Neural cell (in vitro differentiated cells): ENCODE measurements at regions not wholly inside any gene's neighbourhood (a gene's known extent, or its start where the extent isn't known, plus 50 kb on each side); places are given as distances from the start of the nearest gene placed in this dataset.

ENCODE experiments used
- H2AFZ ChIP-seq: fragments of 200-600, 300-800 bp; sonication (generic), shearing (Covaris generic); 2 replicates; pipeline ENCODE4 v1.6.0; 2014; ENCODE audit warnings: low read depth, mild to moderate bottlenecking, antibody characterized with exemption, low read length, moderate library complexity
- H3F3A ChIP-seq: fragments of 200-600 bp; shearing (Covaris generic); 2 replicates; pipeline ENCODE4 v1.6.1; 2016; ENCODE audit warnings: mild to moderate bottlenecking, moderate library complexity, mixed read lengths, antibody characterized with exemption, low read length; ENCODE audit not compliant: insufficient read depth, poor library complexity, severe bottlenecking
- H3K27ac ChIP-seq: fragments of 200-600, 300-800 bp; sonication (generic), shearing (Covaris generic); 2 replicates; pipeline ENCODE4 v1.5.1; 2014; ENCODE audit warnings: mild to moderate bottlenecking, low read length, moderate library complexity
- H3K27me3 ChIP-seq: fragments of 300-800, 200-600 bp; sonication (generic), shearing (Covaris generic); 2 replicates; pipeline ENCODE4 v1.6.0; 2014; ENCODE audit warnings: mild to moderate bottlenecking, low read depth, low read length, moderate library complexity; ENCODE audit not compliant: insufficient read depth
- H3K36me3 ChIP-seq: fragments of 300-800, 200-600 bp; sonication (generic), shearing (Covaris generic); 2 replicates; pipeline ENCODE4 v1.5.1; 2014; ENCODE audit warnings: mild to moderate bottlenecking, antibody characterized with exemption, low read length, moderate library complexity; ENCODE audit not compliant: insufficient read depth
- H3K4me2 ChIP-seq: fragments of 300-800, 200-600 bp; sonication (generic), shearing (Covaris generic); 2 replicates; pipeline ENCODE4 v1.6.0; 2014; ENCODE audit warnings: mild to moderate bottlenecking, low read length
- H3K4me3 ChIP-seq: fragments of 300-800, 200-600 bp; sonication (generic), shearing (Covaris generic); 2 replicates; pipeline ENCODE4 v1.5.1; 2014; ENCODE audit warnings: mild to moderate bottlenecking, low read length, moderate library complexity
- H3K79me2 ChIP-seq: fragments of 200-600 bp; shearing (Covaris generic); replicated peaks from 2 replicates; pipeline ENCODE4 v1.6.0; 2014; ENCODE audit warnings: mild to moderate bottlenecking, low read length, moderate library complexity; ENCODE audit not compliant: insufficient read depth
- H3K9ac ChIP-seq: fragments of 300-800, 200-600 bp; sonication (generic), shearing (Covaris generic); 2 replicates; pipeline ENCODE4 v1.6.1; 2016; ENCODE audit warnings: mild to moderate bottlenecking, low read length, mixed read lengths
- H3K9me2 ChIP-seq: fragments of 200-600 bp; shearing (Covaris generic); 2 replicates; pipeline ENCODE4 v1.6.1; 2016; ENCODE audit warnings: mild to moderate bottlenecking, low read length, mixed read lengths; ENCODE audit not compliant: insufficient read depth
- H3K9me3 ChIP-seq: fragments of 200-600, 300-800 bp; sonication (generic), shearing (Covaris generic); 2 replicates; pipeline ENCODE4 v1.6.1; 2016; ENCODE audit warnings: mild to moderate bottlenecking, mixed run types, low read length, moderate library complexity, mixed read lengths
- H4K20me1 ChIP-seq: fragments of 200-600 bp; shearing (Covaris generic); 2 replicates; pipeline ENCODE4 v1.6.1; 2016; ENCODE audit warnings: mild to moderate bottlenecking, mixed run types; ENCODE audit not compliant: insufficient read depth
- EP300 ChIP-seq: fragments of 450-650 bp; conservative IDR thresholded peaks from 2 replicates; pipeline ENCODE4 v1.6.1; 2014; ENCODE audit warnings: antibody characterized with exemption, mild to moderate bottlenecking, moderate library complexity; ENCODE audit not compliant: poor library complexity, severe bottlenecking
- EZH2 ChIP-seq: fragments of 200-600, 300-800 bp; shearing (Covaris generic), sonication (generic); IDR thresholded peaks from 2 replicates; pipeline ENCODE4 v1.6.1; 2014; ENCODE audit warnings: antibody characterized with exemption, low read length, borderline replicate concordance, mild to moderate bottlenecking; ENCODE audit not compliant: insufficient read depth, poor library complexity, severe bottlenecking
- MXI1 ChIP-seq: fragments of 450-650 bp; conservative IDR thresholded peaks from 2 replicates; pipeline ENCODE4 v1.6.1; 2014; ENCODE audit warnings: antibody characterized with exemption, mild to moderate bottlenecking; ENCODE audit not compliant: poor library complexity, severe bottlenecking
- POLR2AphosphoS5 ChIP-seq: IDR thresholded peaks from 2 replicates; pipeline ENCODE4 v1.6.1; 2012
- REST ChIP-seq: IDR thresholded peaks from 2 replicates; pipeline ENCODE4 v1.6.1; 2012; ENCODE audit warnings: borderline replicate concordance
- TAF1 ChIP-seq: IDR thresholded peaks from 2 replicates; pipeline ENCODE4 v1.6.1; 2012; ENCODE audit warnings: low read depth
- TF ChIP-seq, protein P1 (sequence below): fragments of 450-650 bp; IDR thresholded peaks from 2 replicates; pipeline ENCODE4 v1.5.1; 2014; ENCODE audit warnings: antibody characterized with exemption, mild to moderate bottlenecking, moderate library complexity; ENCODE audit not compliant: poor library complexity, severe bottlenecking

GRCh38 chr3:10762611-10763247 lies 53.3 kb upstream of the SLC6A11 start:
- TF ChIP-seq, protein P1, sequence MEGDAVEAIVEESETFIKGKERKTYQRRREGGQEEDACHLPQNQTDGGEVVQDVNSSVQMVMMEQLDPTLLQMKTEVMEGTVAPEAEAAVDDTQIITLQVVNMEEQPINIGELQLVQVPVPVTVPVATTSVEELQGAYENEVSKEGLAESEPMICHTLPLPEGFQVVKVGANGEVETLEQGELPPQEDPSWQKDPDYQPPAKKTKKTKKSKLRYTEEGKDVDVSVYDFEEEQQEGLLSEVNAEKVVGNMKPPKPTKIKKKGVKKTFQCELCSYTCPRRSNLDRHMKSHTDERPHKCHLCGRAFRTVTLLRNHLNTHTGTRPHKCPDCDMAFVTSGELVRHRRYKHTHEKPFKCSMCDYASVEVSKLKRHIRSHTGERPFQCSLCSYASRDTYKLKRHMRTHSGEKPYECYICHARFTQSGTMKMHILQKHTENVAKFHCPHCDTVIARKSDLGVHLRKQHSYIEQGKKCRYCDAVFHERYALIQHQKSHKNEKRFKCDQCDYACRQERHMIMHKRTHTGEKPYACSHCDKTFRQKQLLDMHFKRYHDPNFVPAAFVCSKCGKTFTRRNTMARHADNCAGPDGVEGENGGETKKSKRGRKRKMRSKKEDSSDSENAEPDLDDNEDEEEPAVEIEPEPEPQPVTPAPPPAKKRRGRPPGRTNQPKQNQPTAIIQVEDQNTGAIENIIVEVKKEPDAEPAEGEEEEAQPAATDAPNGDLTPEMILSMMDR = no peak
- TF ChIP-seq EZH2 = no peak
- TF ChIP-seq EP300 = no peak
- no peak for TF ChIP-seq REST
- TF ChIP-seq TAF1 = no peak
- TF ChIP-seq MXI1 = no peak
- TF ChIP-seq POLR2AphosphoS5 = no peak
- Histone ChIP-seq H3K9me3 (no peaks in the 10 kb centered on the region), H3K4me2 (no peak overlapping the region), H3K27ac (peak overlapping the region; percentile 40), H3K4me3 (no peak overlapping the region), H3K79me2 (no peaks in the 10 kb centered on the region), H3K9ac (peak overlapping the region; percentile 36), H2AFZ (no peak overlapping the region), H3F3A (no peaks in the 10 kb centered on the region), H3K27me3 (peaks cover 2% of the 10 kb centered on the region), H3K9me2 (no peaks in the 10 kb centered on the region), H4K20me1 (no peaks in the 10 kb centered on the region), H3K36me3 (no peaks in the 10 kb centered on the region)

- Histone ChIP-seq H3K4me2 (no peak overlapping the region), H3K9me3 (no peaks in the 10 kb centered on the region), H4K20me1 (no peaks in the 10 kb centered on the region), H2AFZ (no peak overlapping the region), H3K9ac (no peak overlapping the region), H3K79me2 (no peaks in the 10 kb centered on the region), H3K36me3 (no peaks in the 10 kb centered on the region), H3K27ac (no peak overlapping the region), H3K4me3 (no peak overlapping the region), H3K9me2 (no peaks in the 10 kb centered on the region), H3F3A (no peaks in the 10 kb centered on the region), H3K27me3 (no peaks in the 10 kb centered on the region)
- TF ChIP-seq, protein P1 = no peak
Measured at GRCh38 chr3:10763248-10763620, 52.8 kb upstream of the SLC6A11 start.
